Adrenal gland (tissue), 9 donors: ENCODE measurements at regions not wholly inside any gene's neighbourhood (a gene's known extent, or its start where the extent isn't known, plus 50 kb on each side); places are given as distances from the start of the nearest gene placed in this dataset.

ENCODE experiments used
- DNase-seq, 7 donors: peaks; one replicate each; pipeline ENCODE4 v3.0.0-alpha.2; 2019 to 2020
- H3K27ac ChIP-seq, 5 donors: fragments of 200-600 bp; sonication (generic) in 4 of 5; 1 replicate in 3 of 5; 2 replicates in 2 of 5; pipeline versions ENCODE4 v1.5.1 to v1.8.0; 2016 to 2020; ENCODE audit warnings: mild to moderate bottlenecking in 1 of 5
- H3K27me3 ChIP-seq: fragments of 200-600 bp; 2 replicates; pipeline ENCODE4 v1.8.0; 2021
- H3K36me3 ChIP-seq, 2 donors: fragments of 200-600 bp; replicated peaks in 1 of 2; 1 replicate in 1 of 2; 2 replicates in 1 of 2; pipeline versions ENCODE4 v1.5.1 to v1.8.0; 2018 to 2022
- H3K4me1 ChIP-seq, 2 donors: fragments of 200-600 bp; replicated peaks in 1 of 2; 1 replicate in 1 of 2; 2 replicates in 1 of 2; pipeline versions ENCODE4 v1.5.1 to v1.8.0; 2018 to 2021
- H3K4me3 ChIP-seq, 4 donors: fragments of 200-600 bp; sonication (generic) in 3 of 4; one replicate each; pipeline ENCODE4 v1.5.1; 2016 to 2018
- H3K9me3 ChIP-seq, 3 donors: fragments of 200-600 bp; sonication (generic) in 1 of 3; replicated peaks in 1 of 3; 1 replicate in 2 of 3; 2 replicates in 1 of 3; pipeline versions ENCODE4 v1.5.1 to v1.8.0; 2016 to 2021
- CTCF ChIP-seq, 6 experiments: fragments of 450-650 bp in 4 of 6; fragments of 200-600 bp in 2 of 6; sonication (generic) in 1 of 6; IDR thresholded peaks; 1 replicate in 5 of 6; 2 replicates in 1 of 6; pipeline versions ENCODE4 v1.5.1 to v1.8.0; 2016 to 2021; ENCODE audit warnings: antibody characterized with exemption in 6 of 6, mild to moderate bottlenecking in 2 of 6, moderate library complexity in 1 of 6
- POLR2A ChIP-seq, 2 donors: fragments of 450-650 bp; IDR thresholded peaks; one replicate each; pipeline ENCODE4 v1.6.1; 2017; ENCODE audit warnings: antibody characterized with exemption in 2 of 2, mild to moderate bottlenecking in 2 of 2, moderate library complexity in 1 of 2
- WGBS, 4 donors: extraction: QIAGEN DNeasy Blood & Tissue Kit in 2 of 4; methylation state at CpG; one replicate each; pipeline versions ENCODE4 v1.1.5 to v1.1.7; 2013 to 2017; 5-methylcytosine and 5-hydroxymethylcytosine counted together
- intact Hi-C, 2 donors: fragments of 100-400 bp; cut with DNase I; formaldehyde crosslinking; loops; one replicate each; pipeline versions ENCODE4 v1.14.1 to v1.15.0; 2022 to 2023
- donor health status: healthy with polysubstance abuse.
- donor health status: Bipolar disorder and iron deficiency.
- donor health status: DM: yes; HTN: yes; CAD: no.
- donor health status: DM: no; HTN: no; CAD: no.
- donor health status: DM: no; HTN: no; CAD: no.

GRCh38 chr15:89414571-89414970 lies 79.9 kb upstream of the POLG start:
- H3K9me3 ChIP-seq, result no peaks in the 10 kb centered on the region
- H3K27ac ChIP-seq, result no peak overlapping the region
- H3K4me3 ChIP-seq, result no peak overlapping the region
- no peaks in the 10 kb centered on the region for H3K4me1 ChIP-seq
- 72 to 85% (median 78%) methylated on average over 3 of the region's 3 CpGs for WGBS, 4 donors
- no peak for TF ChIP-seq CTCF (IDR thresholded peaks at IDR 0.05)
- TF ChIP-seq POLR2A (IDR thresholded peaks at IDR 0.05), result no peak
- intact Hi-C loops, result no loop called here
- H3K27me3 ChIP-seq, result peaks cover 90% of the 10 kb centered on the region
- H3K36me3 ChIP-seq, result no peaks in the 10 kb centered on the region
- no peak for DNase-seq

- H3K27me3 ChIP-seq, result peaks cover 95% of the 10 kb centered on the region
- 36 to 55% (median 44%) methylated on average over 1 to 2 of the region's 2 CpGs for WGBS, 4 donors
- no peak for DNase-seq
- TF ChIP-seq CTCF (IDR thresholded peaks at IDR 0.05), result no peak
- no peak for TF ChIP-seq POLR2A (IDR thresholded peaks at IDR 0.05)
- no peak overlapping the region for H3K27ac ChIP-seq
- no peaks in the 10 kb centered on the region for H3K36me3 ChIP-seq
- H3K9me3 ChIP-seq, result no peaks in the 10 kb centered on the region
- intact Hi-C loops, result no loop called here
- H3K4me3 ChIP-seq, result no peak overlapping the region
- no peaks in the 10 kb centered on the region for H3K4me1 ChIP-seq
Observed at GRCh38 chr15:89413877-89414276, 79.3 kb upstream of the POLG start.

DNA sequence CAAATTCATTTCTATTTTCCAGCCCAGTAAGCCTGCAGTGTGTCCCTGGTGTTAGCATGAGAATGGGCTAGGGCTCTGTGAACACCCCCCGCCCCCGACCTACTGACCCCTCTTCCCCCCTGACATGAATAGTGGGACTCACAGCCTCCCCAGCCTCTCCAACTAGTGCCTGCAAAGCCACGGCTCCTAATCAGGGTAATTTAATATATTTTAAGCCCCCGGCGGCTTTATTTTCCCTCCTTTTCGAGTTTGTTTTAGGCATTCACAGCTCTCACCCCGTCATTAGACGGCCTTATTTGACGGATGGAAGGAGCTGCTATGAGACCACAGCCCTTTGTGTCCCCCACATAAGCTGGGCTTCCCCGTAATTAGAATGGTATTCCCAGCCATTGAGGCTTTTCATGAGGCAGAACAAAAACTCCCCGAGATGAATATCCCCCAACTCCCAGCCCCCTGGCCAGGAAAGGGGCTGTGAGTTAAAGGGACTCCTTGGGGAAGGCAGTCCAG lies 78.3 kb upstream of the POLG start:
- WGBS, 4 donors, result 6 to 9% (median 7%) methylated on average over 8 to 11 of the region's 11 CpGs
- H3K27me3 ChIP-seq, result peaks cover 96% of the 10 kb centered on the region

DNA sequence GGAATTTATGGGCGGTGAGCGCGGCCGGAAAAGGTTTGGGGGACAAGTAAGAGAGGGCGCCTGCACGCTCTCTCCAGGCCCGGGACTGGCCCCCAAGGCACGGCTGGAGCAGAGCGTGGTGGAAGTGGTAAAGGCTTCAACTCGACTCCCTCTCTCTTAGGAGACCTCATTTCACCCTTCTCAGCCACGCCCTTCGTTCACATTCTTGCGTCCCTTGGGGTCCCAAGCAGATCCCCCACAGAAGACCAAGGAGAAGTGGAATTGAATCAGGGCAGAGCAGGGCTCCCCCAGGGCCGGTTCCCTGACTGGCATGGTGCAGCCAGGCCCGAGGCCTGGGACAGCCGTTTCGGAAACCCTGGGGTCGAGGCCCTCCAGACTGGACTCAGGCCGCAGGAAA lies 75.4 kb upstream of the POLG start:
- no peak overlapping the region for H3K4me3 ChIP-seq
- H3K36me3 ChIP-seq, result no peaks in the 10 kb centered on the region
- peaks cover 0 to 6% of the 10 kb centered on the region in 2 donors for H3K4me1 ChIP-seq
- 44 to 57% (median 49%) methylated on average over 16 to 19 of the region's 19 CpGs for WGBS, 4 donors
- no peak for DNase-seq
- H3K27ac ChIP-seq, result no peak overlapping the region
- peaks cover 95% of the 10 kb centered on the region for H3K27me3 ChIP-seq
- TF ChIP-seq POLR2A (IDR thresholded peaks at IDR 0.05), result no peak
- TF ChIP-seq CTCF (IDR thresholded peaks at IDR 0.05), result no peak
- no peaks in the 10 kb centered on the region for H3K9me3 ChIP-seq
- intact Hi-C loops, result no loop called here

More for the DNA sequence above, 78.3 kb upstream of the POLG start:
- H3K9me3 ChIP-seq, result no peaks in the 10 kb centered on the region
- no peak overlapping the region for H3K4me3 ChIP-seq
- H3K36me3 ChIP-seq, result no peaks in the 10 kb centered on the region
- DNase-seq, result no peak
- no peak for TF ChIP-seq POLR2A (IDR thresholded peaks at IDR 0.05)
- no peak for TF ChIP-seq CTCF (IDR thresholded peaks at IDR 0.05)
- intact Hi-C loops, result no loop called here
- no peak overlapping the region for H3K27ac ChIP-seq
- no peaks in the 10 kb centered on the region for H3K4me1 ChIP-seq
